Activated CD4-positive, CD25-positive, alpha-beta regulatory T cell treated with anti-CD3 and anti-CD28 coated beads, Interleukin-2, amount 50 U/mL, for 24 hours (primary cell): ENCODE measurements at regions not wholly inside any gene's neighbourhood (a gene's known extent, or its start where the extent isn't known, plus 50 kb on each side); places are given as distances from the start of the nearest gene placed in this dataset.
A peak's percentile ranks its signal among the peaks of the same experiment; 100 is the strongest.

ENCODE experiments used
- ATAC-seq, 2 donors: fragments of 150-1000 bp; cut with Tn5 transposase; one replicate each; pipeline ENCODE4 v1.10.0; 2021; ENCODE audit warnings: mild to moderate bottlenecking in 1 of 2, moderate library complexity in 1 of 2

DNA sequence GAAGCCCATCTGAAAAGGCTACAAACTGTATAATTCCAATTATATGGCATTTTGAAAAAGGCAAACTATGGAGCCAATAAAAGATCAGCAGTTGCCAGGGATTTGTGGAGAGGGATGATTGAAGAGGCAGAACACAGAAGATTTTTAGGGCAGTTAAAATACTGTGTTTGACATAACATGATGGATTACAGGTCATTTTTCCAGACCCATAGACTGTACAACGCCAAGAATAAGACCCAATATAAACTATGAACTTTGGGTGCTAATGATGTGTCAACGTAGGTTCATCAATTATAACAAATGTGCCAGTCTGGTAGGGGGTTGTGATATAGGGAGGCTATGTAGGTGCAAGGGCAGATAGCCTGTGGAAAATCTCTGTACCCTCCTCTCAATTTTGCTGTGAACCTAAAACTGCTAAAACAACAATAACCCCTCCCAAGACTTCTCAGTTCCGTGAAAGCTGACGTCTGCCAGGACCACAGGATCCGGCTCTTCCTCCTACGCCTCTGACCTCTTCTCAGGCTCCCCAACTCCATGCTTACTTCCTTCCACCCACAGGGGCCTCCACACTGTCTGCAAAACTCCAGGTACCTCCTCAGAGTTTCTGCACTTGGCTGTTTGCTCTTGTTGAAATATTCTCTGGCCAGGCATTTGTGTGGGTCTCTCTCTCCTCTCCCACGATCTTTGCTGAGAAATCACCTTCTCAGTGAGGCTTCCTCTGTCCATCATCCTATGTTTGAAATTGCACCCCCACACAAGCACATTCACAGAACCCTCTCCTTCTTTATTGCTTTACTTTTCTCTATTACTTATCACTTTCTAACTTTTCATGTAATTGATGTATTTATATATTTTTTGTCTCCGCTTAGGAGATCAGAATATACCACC is 131.4 kb downstream of the BBS10 start:
- no peak for ATAC-seq

DNA sequence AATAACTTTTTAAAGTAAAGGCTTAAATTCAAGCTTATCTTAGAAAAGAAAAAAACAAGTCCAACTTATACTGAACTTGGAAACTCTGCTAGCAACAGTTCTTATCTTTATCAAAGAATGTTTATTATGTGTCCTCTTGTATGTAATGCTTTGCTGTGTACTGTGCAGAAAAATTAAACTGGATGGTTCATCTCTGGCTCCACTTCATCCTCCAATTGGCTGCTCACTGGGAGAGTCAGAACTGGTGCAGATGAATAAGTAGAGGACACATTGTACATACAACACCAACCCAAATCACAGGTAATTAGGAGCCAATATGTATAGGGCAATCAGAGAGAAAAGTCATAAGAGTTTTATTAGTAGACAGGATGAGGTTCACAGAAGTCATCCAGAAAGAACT is 123.6 kb upstream of the NAP1L1 start:
- ATAC-seq = no peak

DNA sequence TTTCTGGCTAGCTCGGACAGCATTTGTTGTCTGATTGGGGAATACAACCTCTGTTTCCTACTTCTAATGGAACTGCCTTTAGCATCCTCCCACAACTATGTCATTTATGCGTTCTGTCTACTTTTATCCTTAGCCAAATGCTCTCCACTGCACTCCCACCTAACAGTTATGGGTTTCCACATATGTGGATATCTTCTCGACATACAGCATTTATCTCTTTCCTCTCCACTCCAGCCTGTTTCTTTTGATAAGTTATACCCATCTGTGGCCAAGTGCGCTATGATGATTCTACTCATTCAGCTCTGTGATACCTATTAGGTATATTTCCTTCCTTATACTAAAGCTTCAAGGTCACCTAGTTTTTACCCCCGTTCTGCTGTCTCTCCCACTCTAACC is 122.2 kb upstream of the NAP1L1 start:
- no peak for ATAC-seq

DNA sequence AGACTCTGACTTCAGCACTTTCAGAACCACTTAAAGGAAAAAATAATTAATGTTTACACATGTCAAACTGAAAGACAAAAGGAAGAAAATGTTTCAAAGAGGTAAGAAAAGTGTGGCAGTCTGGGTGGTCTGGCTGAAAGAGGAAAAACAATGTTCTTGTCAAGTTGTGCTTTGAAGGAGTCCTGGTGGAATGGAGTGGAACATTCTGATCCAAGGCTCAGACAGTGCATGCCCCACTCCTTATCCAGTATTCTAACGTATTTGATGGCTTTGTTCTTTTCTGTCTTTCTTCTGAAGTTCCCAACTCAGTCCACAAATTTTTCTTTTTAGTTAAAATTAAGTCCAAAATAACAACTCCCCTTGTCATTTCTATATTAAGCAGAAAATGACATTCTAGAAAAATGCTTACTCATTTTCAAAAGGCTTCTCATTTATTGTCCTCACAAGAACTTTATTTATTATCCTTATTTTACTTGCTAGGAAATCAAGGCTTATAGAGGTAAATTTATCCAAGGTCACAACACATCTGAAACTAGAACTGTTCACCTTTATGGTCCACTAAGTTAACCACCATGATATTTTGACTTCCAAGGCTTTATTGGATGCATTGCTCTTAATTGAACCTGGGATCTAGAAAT is 121.7 kb upstream of the NAP1L1 start:
- no peak for ATAC-seq

DNA sequence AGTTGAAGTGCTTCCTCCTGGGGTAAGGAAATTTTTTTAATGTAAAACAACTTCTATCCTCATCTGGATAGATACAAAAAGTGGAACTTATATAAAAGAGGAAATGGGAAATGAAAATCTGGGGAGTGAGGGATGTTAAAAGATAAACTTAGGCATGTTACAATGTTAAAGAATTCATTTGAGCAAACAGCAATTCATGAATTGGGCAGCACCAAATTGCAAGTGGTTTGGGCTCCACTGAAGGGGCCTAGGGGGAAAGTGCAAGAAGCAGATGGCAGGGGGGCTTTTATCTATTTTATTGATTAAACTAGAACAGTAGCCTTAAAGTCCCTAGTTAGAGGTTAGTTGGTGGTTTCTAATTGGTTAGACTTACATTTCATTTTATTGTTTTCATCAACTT is 118.1 kb upstream of the NAP1L1 start:
- ATAC-seq = no peak

DNA sequence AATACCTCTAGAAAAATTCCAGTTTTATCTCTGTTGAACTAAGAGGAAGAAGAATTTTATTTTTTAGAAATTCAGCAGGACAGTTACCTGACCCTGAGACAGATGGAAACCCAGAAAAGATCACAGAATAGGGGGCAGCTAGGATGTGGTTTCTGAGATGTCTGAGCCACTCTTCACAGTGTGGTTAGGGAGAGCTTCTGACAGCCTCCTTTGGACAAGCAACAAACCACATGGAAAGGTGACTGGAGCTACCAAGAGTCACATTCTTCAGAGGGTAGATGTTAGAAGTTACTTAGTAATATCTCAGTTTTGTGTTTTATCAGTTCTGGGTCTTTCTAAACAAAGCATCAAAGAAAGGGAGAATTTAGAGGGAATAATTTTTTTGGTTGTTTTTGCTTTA is 117.3 kb upstream of the NAP1L1 start:
- no peak for ATAC-seq

DNA sequence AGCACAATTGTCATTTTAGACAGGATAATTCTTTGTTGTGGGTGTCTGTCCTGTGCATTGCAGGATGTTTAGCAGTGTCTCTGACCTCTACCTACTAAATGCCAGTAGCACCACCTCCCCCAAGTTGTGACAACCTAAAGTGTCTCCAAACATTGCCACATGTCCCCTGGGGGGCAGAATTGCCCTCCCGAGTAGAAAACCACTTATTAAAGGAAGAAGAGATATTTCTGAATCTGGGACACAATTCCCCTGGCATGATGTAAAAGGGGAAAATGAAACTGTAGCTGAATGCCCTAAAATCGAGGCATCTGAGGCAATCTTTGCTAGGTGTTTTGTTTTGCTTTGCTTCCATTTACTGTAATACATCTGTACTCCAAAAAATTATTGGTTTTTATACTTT is 116.8 kb upstream of the NAP1L1 start:
- no peak for ATAC-seq

DNA sequence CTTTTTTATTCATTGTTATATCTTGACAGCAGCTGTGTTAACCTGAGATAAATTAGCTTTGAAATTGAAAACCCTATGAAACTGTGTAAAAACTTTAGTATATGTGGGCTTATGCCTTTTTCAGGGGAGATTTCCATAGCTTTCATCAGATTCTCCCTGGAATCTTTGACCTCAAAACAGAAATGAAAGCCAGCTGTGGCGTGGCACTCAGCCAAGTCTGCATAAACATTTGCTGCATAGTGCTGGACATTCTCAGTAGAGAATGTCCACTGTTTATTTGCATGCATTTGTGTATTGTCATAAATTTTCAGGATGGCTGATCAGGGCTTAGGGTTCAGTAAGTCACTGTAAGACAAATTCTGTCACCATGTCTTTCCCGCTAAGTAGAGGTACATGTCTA is 115.3 kb upstream of the NAP1L1 start:
- no peak for ATAC-seq

DNA sequence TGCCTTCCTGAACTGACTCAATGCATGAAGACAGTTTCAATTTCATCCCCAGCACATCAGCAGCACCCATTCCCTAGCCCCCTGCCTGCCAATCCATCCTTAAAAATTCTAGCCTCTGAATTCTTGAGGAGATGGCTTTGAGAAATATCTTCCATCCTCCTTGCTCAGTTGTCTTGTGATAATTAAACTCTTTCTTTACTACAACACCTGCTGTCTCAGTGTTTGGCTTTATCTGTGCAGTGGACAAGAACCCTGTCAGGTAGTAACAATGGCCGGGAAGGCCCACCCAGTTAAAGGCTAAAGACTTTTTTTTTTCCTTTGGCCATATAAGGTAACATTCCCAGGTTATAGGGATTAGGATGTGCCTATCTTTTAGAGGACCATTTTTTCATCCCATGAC is 114.4 kb upstream of the NAP1L1 start:
- ATAC-seq = no peak

DNA sequence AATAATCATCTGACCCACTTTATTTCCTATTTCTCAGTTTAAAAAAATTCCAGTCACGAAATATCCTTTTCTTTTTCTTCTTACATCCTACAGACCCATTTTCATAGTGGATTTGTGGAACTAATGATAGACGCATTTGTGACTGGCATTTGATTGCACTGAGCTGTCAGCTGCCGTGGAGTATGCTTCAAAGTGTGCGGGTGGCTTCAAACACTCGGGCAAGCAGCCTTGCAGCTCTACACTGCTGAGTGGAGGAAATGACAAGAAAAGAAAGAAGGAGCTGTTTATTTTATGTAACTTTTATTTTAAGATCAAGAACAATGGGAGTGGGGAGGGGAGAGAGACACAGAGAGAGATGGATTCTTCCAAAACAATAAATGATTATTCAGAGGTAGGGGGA is 112.8 kb upstream of the NAP1L1 start:
- ATAC-seq = no peak

DNA sequence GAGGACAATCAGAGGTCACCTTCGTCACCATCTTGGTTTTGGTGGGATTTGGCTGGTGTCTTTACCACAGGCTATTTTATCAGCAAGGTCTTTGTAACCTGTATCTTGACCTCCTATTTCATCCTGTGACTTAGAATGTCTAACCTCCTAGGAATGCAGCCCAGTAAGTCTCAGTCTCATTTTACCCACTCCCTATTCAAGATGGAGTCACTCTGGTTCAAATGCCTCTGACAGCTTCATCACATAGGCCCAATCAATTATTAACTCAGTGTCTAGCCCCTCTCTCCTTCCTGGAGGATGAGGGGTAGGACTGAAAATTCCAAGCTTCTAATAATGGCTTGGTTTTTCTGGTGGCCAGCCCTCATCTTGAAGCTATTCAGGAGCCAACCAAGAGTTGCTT is 111.4 kb upstream of the NAP1L1 start:
- ATAC-seq = no peak

DNA sequence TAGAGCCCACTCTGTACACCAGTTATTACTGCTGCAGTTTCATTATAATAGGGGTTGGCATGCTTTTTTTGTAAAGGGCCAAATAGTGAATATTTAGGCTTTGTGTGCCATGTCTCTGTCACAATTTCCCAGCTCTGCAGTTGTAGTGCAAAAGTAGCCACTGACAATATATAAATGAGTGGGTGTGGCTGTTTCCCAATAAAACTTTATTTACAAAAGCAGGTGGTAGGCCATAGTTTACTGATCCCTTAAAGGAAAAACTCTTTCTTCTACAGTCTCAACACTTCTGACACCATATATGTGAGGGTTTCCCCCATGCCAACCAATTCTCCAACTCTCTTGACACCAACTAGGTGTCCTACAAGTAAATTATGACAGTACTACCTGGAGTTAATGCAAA is 110.2 kb upstream of the NAP1L1 start:
- ATAC-seq = no peak

DNA sequence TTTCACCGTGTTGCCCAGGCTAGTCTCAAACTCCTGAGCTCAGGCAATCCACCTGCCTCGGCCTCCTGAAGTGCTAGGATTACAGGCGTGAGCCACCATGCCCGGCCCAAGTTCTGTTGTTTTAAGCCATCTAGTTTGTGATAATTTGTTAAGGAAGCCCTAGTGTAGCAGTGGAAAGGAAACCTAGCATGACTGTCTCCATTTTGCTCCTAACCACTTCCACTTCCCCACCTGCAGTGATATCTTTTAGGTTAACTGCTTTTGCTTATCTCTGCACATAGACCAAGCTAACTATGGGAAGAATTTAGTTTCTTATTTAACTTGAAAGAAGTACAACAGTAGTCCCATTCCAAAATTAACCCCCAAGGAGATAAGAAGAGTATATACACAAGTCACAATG is 109.5 kb upstream of the NAP1L1 start:
- no peak for ATAC-seq

DNA sequence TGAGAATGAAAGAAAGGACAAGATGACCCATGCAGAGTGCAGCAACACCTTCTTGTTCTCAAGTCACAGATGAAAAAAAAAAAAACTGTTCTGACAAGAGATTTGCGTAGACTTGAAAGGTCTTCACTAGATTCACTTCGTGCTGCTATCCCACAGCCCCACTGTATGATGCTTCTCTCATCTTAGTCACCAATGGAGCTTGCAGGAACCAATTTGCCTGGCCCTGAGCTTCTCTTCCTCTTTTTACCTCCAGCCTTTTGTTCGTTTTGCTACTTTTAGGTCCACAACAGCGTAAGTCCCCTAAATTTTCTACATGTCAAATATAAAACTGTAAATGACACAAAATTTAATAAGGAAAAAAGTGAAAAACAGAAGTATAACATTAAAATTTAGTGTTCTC is 107.9 kb upstream of the NAP1L1 start:
- no peak for ATAC-seq

DNA sequence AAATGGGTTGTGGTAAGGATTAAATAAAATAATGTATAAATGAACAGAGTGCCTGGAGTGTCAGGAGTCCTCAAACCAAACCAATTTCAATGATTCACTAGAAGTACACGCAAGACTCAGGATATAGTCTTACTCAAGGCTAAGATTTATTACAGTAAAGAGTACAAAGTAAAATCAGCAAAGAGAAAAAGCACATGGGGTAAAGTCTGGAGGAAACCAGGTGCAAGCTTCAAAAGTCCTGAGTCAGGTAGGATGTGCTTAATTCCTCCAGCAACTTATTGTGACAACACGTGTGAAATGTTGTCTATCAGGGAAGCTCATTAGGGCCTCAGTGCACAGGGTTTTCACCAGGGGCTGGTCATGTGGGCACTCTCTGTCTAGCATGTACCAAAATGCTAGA is 105.8 kb upstream of the NAP1L1 start:
- no peak for ATAC-seq

DNA sequence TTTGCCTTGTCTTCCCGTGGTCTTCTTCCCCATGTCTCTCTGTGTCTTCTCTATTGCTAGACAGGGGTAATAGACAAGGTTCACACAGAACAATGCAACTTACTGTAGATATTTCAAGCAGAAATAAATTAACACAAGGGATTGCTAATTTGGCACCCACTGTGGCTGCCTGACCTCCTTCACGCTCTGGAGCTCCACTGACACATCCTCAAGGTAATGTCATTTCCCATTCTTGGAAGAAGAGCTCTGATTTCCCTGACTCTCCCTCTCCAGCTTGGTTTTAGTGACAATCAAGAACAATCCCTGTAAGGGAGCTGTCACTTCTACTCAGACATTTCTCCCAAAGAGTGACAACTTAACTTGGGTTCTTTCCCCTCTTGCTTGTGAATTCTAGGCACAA is 105.4 kb upstream of the NAP1L1 start:
- ATAC-seq = no peak

DNA sequence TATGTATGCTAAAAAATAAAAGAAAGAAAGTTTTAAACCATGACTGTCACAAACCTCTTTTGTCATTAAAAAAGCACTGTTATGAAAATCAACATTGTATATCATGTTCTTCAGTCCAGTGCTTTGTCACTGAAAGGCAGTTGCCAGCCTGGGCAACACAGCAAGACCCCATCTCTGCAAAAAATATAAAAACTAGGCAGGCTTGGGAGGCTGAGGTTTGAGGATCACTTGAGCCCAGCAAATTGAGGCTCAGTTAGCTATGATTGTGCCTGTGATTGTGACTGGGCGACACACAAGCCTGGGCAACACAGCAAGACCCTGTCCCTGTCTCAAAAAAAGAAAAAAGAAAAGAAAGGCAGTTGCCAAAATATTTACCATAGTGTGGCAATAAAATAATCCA is 102.7 kb upstream of the NAP1L1 start:
- ATAC-seq = no peak

DNA sequence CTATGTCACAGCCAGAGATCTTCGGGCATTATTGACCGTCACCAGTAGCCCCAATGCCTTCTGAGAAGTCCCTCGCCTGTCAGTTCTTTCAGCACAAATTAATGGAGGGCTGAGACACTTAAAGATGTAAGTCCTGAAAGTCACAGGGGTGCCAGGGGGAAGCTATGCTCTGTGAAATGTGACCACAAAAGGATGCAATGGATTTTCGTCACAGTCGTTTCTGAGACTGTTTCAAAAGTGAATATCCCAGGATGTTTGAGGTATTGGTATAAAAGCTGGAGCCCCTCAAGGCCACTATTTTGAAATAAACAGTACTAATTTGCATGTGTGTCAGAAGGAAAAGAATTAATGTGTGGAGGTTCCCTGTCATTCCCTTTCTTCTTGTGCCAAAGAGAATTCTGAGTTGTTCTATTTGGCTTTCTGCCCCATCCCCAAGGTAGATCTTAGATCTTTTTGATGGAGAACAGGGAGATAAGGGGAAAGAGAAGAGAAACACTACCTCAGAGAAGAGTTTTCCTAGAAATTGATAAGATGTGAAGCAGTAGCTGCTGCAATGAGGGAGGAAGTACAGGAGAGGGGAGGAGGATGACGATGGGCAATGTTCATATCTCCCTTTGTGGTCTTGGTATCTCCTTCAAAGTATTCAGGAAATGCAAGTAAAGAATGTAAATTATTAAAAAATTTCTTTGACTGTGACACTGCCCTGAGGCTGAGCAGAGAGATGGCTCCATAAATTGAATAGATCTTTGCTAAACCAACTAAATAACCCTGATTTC is 101.8 kb upstream of the NAP1L1 start:
- no peak for ATAC-seq

DNA sequence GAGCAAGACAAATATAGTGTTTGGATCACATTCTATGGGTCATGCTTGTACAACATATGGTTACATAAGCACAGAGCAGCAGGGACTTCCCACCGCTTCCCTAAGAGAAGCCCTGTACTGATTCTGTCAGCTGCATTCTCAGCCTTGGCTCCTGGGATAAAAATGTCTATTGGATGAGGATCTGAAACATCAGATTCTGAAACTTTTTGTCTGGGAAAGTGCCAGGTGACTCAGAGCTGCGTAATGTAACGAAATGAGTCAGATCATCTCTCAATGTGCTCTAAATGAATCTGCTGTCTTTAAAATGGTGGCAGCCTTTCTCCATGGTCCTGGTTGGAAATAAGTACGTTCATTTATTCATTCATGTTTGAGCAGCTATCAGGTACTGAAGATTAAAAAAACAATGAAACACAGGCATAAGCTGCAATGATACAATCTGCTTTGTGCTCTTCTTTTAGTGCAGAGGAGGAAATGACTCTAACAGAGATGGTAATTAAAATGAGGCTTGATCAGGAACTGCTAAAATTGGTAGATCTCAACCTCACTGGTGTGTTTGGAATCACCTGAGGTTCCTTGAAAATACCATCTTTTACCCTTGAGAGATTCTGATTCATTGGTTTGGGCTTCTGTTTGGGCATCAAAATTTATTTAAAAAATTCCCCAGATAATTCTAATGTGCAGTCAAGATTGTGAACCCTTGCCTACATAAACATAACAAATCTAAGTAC is 99.1 kb upstream of the NAP1L1 start:
- peak; percentile 84 to 88 for ATAC-seq

DNA sequence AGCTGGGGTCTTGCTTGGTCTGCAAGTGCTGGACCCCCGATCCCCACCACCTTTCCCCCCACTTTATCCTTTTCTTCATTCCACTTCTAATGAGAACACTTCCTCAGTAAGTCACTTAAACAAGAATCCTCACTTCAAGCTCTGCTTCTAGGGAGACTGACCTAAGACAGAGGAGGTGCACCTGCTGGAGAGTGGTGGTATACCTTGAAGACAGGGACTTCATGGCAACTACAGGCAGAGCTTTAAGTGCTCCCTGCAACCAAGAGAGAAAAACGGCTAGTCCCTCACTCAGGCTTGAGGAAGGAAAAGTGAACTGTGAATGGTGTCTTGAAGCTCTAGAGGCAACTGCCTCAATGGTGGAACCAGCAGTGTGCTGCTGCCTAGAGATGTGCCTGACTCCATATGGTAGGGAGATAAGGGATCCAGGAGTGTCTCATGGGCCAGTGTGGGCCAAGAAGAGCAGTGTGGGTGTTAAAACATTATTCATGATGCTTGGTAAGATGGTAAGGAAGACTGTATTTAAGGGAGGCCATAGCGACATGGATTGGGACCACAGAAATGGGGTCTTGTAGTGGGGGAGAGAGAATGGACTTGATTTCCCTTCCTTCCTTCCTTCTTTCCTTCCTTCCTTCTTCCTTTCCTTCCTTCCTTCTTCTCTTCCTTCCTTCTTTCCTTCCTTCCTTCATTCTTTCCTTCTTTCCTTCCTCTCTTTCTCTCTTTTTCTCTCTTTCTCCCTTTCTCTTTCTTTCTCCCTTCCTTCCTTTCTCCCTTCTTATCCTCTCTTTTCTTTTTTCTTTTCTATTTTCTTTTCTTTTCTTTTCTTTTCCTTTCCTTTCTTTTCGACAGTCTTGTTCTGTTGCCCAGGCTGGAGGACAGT is 96.2 kb upstream of the NAP1L1 start:
- ATAC-seq = no peak

DNA sequence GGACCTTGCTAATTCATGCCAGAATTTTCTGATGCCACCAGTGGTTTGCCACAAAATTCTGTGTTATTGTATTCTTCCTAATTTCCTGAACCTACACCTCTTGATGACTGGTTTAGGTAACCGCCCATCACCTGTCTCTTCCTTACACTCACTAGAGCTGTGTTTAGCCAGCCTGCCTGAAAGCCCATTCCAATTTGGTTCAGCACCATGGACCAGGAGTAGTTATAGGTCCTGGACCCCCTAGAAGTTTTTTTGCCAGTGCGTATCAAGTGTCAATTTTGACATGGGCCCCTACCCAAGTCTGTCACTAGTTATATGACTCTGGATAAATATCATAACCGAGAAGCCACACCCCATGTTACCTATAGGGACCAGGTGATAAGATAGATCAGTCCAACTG is 94.0 kb upstream of the NAP1L1 start:
- no peak for ATAC-seq

DNA sequence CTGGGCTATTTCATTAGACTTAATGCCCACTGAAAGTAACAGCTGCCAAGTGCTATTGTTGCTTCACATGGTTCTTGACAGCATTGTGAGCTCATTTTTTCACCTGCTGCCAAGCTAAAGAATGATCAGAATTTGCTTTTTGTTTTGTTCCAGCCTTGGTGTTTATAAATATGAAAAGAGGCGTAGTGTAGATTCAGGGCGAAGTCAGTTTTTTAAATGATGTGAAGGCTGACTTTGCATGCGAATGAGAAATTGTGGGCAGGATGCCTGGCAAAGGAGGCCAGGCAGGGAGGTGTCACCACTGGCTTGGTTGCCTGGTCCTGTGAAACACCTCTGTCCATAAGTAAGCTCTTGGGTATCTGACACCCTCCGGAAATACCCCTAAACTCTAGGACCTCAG is 93.3 kb upstream of the NAP1L1 start:
- no peak for ATAC-seq
